Left lung (tissue), 4 donors: ENCODE measurements at regions not wholly inside any gene's neighbourhood (a gene's known extent, or its start where the extent isn't known, plus 50 kb on each side); places are given as distances from the start of the nearest gene placed in this dataset.

Source experiments
- ATAC-seq: fragments of 200-7000 bp; cut with Tn5 transposase; one replicate; pipeline ENCODE4 v1.9.1; 2020; ENCODE audit warnings: moderate library complexity
- DNase-seq, 4 donors: peaks; one replicate each; pipeline ENCODE4 v3.0.0-alpha.2; 2013 to 2020
- H3K27ac ChIP-seq, 2 donors: fragments of 200-600 bp; sonication (generic) in 1 of 2; one replicate each; pipeline versions ENCODE4 v1.5.0 to v1.8.0; 2020 to 2021
- H3K27me3 ChIP-seq, 2 donors: fragments of 200-600 bp; sonication (generic) in 1 of 2; one replicate each; pipeline versions ENCODE4 v1.5.0 to v1.8.0; 2020 to 2021
- H3K36me3 ChIP-seq, 2 donors: fragments of 200-600 bp; sonication (generic) in 1 of 2; one replicate each; pipeline versions ENCODE4 v1.5.0 to v1.8.0; 2020 to 2021
- H3K4me1 ChIP-seq, 2 donors: fragments of 200-600 bp; one replicate each; pipeline ENCODE4 v1.8.0; 2021
- H3K4me3 ChIP-seq, 2 donors: fragments of 200-600 bp; sonication (generic) in 1 of 2; one replicate each; pipeline versions ENCODE4 v1.5.0 to v1.8.0; 2020 to 2021; ENCODE audit warnings: mild to moderate bottlenecking in 1 of 2
- H3K9me3 ChIP-seq, 2 donors: fragments of 200-600 bp; sonication (generic) in 1 of 2; one replicate each; pipeline versions ENCODE4 v1.5.0 to v1.8.0; 2020 to 2021
- intact Hi-C, 2 donors: fragments of 100-400 bp; cut with DNase I; formaldehyde crosslinking; loops; one replicate each; pipeline versions ENCODE4 v1.11.2 to v1.14.2; 2022
- TF ChIP-seq, protein P1 (sequence below), 2 donors: fragments of 200-600 bp; sonication (generic) in 1 of 2; IDR thresholded peaks; one replicate each; pipeline versions ENCODE4 v1.5.0 to v1.8.0; 2021; ENCODE audit warnings: antibody characterized with exemption in 2 of 2
- donor health status: DM: no; HTN: yes; CAD: no.
- donor health status: DM: no; HTN: no; CAD: no.

DNA sequence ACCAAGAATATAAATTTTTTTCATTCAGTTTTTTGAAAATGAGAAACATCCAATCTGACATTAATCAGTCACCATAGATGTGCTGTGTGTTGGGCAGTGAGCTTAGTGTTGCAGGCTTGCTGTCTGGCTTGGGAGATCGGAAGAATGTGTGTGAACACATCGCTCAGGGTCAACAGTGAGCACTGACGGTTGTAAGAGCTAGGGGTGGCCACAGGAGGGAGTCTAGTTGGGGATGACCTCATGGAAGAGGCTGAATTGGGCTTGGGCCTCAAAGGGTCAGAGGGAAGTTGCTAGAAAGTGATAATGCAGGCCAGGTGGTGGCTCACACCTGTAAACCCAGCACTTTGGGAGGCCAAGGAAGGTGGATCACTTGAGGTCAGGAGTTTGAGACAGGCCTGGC lies 375.4 kb downstream of the DDX10 start:
- H3K9me3 ChIP-seq = no peaks in the 10 kb centered on the region
- intact Hi-C loops = no loop called here
- no peak overlapping the region for H3K4me3 ChIP-seq
- H3K27me3 ChIP-seq = no peaks in the 10 kb centered on the region
- no peak overlapping the region for H3K27ac ChIP-seq
- no peak for ATAC-seq
- no peaks in the 10 kb centered on the region for H3K36me3 ChIP-seq
- TF ChIP-seq, protein P1, sequence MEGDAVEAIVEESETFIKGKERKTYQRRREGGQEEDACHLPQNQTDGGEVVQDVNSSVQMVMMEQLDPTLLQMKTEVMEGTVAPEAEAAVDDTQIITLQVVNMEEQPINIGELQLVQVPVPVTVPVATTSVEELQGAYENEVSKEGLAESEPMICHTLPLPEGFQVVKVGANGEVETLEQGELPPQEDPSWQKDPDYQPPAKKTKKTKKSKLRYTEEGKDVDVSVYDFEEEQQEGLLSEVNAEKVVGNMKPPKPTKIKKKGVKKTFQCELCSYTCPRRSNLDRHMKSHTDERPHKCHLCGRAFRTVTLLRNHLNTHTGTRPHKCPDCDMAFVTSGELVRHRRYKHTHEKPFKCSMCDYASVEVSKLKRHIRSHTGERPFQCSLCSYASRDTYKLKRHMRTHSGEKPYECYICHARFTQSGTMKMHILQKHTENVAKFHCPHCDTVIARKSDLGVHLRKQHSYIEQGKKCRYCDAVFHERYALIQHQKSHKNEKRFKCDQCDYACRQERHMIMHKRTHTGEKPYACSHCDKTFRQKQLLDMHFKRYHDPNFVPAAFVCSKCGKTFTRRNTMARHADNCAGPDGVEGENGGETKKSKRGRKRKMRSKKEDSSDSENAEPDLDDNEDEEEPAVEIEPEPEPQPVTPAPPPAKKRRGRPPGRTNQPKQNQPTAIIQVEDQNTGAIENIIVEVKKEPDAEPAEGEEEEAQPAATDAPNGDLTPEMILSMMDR (IDR thresholded peaks at IDR 0.05) = no peak
- H3K4me1 ChIP-seq = no peaks in the 10 kb centered on the region
- DNase-seq = no peak

DNA sequence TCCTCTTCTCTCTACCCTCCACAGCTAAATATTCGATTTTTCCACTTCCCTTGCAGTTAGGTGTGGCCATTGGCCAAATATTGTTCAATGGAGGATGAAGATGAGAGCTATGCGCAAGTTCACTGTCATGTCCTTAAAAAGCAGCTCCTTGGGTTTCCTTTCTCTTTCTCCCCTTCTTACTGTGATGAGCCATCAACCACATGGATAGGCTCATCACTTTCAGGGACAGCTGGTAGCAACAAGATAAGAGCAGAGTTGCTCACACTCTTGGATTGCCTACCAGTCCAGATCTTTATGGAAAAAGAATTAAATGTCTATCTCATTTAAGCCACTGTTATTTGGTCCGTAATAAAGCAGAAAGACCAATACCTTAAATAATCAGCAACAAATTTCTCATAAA lies 377.0 kb downstream of the DDX10 start:
- Histone ChIP-seq H3K4me1 (no peaks in the 10 kb centered on the region), H3K27me3 (no peaks in the 10 kb centered on the region), H3K9me3 (no peaks in the 10 kb centered on the region), H3K27ac (no peak overlapping the region), H3K36me3 (no peaks in the 10 kb centered on the region), H3K4me3 (no peak overlapping the region)
- DNase-seq = no peak
- ATAC-seq = no peak
- intact Hi-C loops = no loop called here
- TF ChIP-seq, protein P1 (IDR thresholded peaks at IDR 0.05) = no peak

DNA sequence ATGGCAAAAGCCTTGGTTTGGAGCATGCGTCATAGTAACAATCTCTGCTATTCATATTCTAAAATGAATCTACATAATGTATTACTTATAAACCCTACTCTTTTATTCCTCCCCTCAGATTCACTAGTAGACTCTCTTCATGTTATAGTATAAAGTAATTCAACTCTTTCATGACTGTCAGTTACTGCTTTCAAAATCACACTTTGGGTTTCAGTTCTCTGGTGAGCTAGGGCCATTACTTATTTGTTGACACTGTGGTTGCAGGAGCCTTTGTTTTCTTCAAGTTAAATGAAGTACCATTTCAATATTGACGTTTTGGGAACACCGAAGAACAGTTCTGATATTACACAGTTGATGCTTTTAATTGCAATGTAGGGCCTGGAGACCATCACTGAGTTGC lies 378.4 kb downstream of the DDX10 start:
- ATAC-seq (no peak), DNase-seq (no peak)
- H3K9me3 ChIP-seq = no peaks in the 10 kb centered on the region
- H3K27me3 ChIP-seq = no peaks in the 10 kb centered on the region
- H3K36me3 ChIP-seq = no peaks in the 10 kb centered on the region
- no peak overlapping the region for H3K27ac ChIP-seq
- TF ChIP-seq, protein P1 (IDR thresholded peaks at IDR 0.05) = no peak
- intact Hi-C loops = no loop called here
- H3K4me3 ChIP-seq = no peak overlapping the region
- H3K4me1 ChIP-seq = no peaks in the 10 kb centered on the region

DNA sequence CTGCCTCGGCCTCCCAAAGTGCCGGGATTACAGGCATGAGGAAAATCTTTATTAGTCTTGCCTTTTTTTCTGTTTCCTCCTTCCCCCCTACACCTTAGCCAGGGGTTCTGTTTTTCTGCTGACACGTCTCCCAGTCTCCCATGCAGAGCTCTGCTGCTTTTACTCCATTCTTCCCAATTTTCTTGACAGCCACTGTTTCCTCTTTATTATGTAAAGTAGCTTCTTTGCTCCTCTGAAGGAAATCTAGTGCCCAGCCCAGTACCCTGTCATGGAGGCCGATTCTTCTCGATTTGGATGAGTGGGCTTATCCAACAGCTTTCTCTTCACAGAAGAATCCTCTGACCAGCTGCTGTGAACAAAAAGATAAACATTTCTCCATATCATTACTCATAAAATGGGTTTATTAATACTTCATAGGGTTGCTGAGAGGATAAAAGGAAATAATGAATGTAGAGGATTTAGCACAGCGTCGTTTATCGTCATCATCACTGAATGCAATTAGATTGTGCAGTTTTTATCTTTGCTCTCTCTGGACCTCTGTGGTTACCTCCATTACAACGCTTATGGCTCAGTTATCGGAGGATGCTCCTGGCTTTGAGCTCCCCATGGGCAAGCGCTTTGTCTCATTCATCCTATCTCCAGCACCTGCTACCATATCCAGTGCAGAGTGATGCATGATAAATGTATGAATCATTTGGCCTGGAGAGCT lies 375.6 kb upstream of the C11orf87 start:
- Histone ChIP-seq H3K27me3 (no peaks in the 10 kb centered on the region), H3K27ac (no peak overlapping the region), H3K4me3 (no peak overlapping the region), H3K9me3 (no peaks in the 10 kb centered on the region), H3K4me1 (no peaks in the 10 kb centered on the region), H3K36me3 (no peaks in the 10 kb centered on the region)
- intact Hi-C loops = no loop called here
- DNase-seq = no peak
- ATAC-seq = no peak
- TF ChIP-seq, protein P1 (IDR thresholded peaks at IDR 0.05) = no peak

DNA sequence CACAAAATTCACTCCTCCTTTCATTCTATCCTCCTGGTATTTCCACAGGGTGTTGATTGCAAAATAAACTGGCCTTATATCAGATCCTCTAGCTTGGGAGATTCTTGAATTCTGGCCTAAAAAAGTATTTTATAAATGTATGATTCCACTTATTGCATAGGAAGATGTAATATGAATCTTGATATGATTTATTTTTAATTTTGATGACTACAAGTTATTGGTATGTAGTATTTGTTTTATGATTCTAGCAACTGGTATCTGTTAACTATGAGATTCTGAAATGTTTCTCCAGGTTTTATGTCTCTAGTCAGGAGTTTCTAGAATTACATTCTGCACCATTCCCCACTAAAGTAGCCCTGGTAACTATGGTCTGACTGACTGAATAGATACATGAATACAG lies 373.9 kb upstream of the C11orf87 start:
- no peak overlapping the region for H3K4me3 ChIP-seq
- ATAC-seq = no peak

More for the DNA sequence above, 373.9 kb upstream of the C11orf87 start:
- no peak for DNase-seq
- H3K9me3 ChIP-seq = no peaks in the 10 kb centered on the region
- no peaks in the 10 kb centered on the region for H3K36me3 ChIP-seq
- no peaks in the 10 kb centered on the region for H3K27me3 ChIP-seq
- intact Hi-C loops = no loop called here
- H3K27ac ChIP-seq = no peak overlapping the region
- no peaks in the 10 kb centered on the region for H3K4me1 ChIP-seq
- TF ChIP-seq, protein P1 (IDR thresholded peaks at IDR 0.05) = no peak
